Smooth muscle cell (in vitro differentiated cells): ENCODE measurements at regions not wholly inside any gene's neighbourhood (a gene's known extent, or its start where the extent isn't known, plus 50 kb on each side); places are given as distances from the start of the nearest gene placed in this dataset.
"Not testable (repeated sequence)": the region's sequence is repeated elsewhere in the genome, so short reads cannot be mapped to it uniquely, and the experiment has no call there.

Source experiments
- DNase-seq: peaks from one replicate; lab custom pipeline; 2025; ENCODE audit not compliant: unreplicated experiment; lab: John Stamatoyannopoulos, UW
- H2AFZ ChIP-seq: fragments of 200-600 bp; sonication (generic); 2 replicates; pipeline ENCODE4 v1.6.0; 2016; ENCODE audit warnings: antibody characterized with exemption, low read depth, mild to moderate bottlenecking
- H3F3A ChIP-seq: fragments of 200-600 bp; sonication (generic); 2 replicates; pipeline ENCODE4 v1.6.0; 2017; ENCODE audit warnings: antibody characterized with exemption, low read depth
- H3K27ac ChIP-seq: fragments of 200-600 bp; sonication (generic); 2 replicates; pipeline ENCODE4 v1.5.1; 2016; ENCODE audit warnings: low read depth, mild to moderate bottlenecking
- H3K27me3 ChIP-seq: fragments of 200-600 bp; sonication (generic); 2 replicates; pipeline ENCODE4 v1.6.1; 2016; ENCODE audit warnings: low read depth, mild to moderate bottlenecking
- H3K36me3 ChIP-seq: fragments of 200-600 bp; sonication (generic); 2 replicates; pipeline ENCODE4 v1.5.1; 2016; ENCODE audit warnings: low read depth
- H3K4me1 ChIP-seq: fragments of 200-600 bp; sonication (generic); 2 replicates; pipeline ENCODE4 v1.5.1; 2016; ENCODE audit warnings: low read depth
- H3K4me2 ChIP-seq: fragments of 200-600 bp; sonication (generic); 2 replicates; pipeline ENCODE4 v1.6.0; 2016; ENCODE audit warnings: mild to moderate bottlenecking
- H3K4me3 ChIP-seq: fragments of 200-600 bp; sonication (generic); 2 replicates; pipeline ENCODE4 v1.5.1; 2016; ENCODE audit warnings: mild to moderate bottlenecking
- H3K79me2 ChIP-seq: fragments of 200-600 bp; sonication (generic); 2 replicates; pipeline ENCODE4 v1.6.0; 2016; ENCODE audit warnings: low read depth, mild to moderate bottlenecking
- H3K9ac ChIP-seq: fragments of 200-600 bp; sonication (generic); 2 replicates; pipeline ENCODE4 v1.6.0; 2016; ENCODE audit warnings: low read depth
- H3K9me3 ChIP-seq: fragments of 200-600 bp; sonication (generic); replicated peaks from 2 replicates; pipeline ENCODE4 v1.5.1; 2016; ENCODE audit warnings: low read depth
- H4K20me1 ChIP-seq: fragments of 200-600 bp; sonication (generic); 2 replicates; pipeline ENCODE4 v1.6.0; 2016; ENCODE audit warnings: low read depth
- CTCF ChIP-seq: fragments of 200-600 bp; sonication (generic); IDR thresholded peaks from 2 replicates; pipeline ENCODE4 v1.5.1; 2017; ENCODE audit warnings: borderline replicate concordance, mild to moderate bottlenecking, antibody characterized with exemption; ENCODE audit not compliant: insufficient read depth, poor library complexity, severe bottlenecking
- WGBS: methylation state at CpG from one replicate; pipeline ENCODE4 v1.1.7; 2016; ENCODE audit warnings: low lambda C conversion rate; 5-methylcytosine and 5-hydroxymethylcytosine counted together

GRCh38 chr7:136391371-136391770 lies 414.2 kb upstream of the MTPN start:
- Histone ChIP-seq H3K79me2 (no peaks in the 10 kb centered on the region), H3K4me3 (no peak overlapping the region), H3K4me2 (no peak overlapping the region), H3K36me3 (no peaks in the 10 kb centered on the region), H4K20me1 (no peaks in the 10 kb centered on the region), H3K27me3 (no peaks in the 10 kb centered on the region), H3K9me3 (no peaks in the 10 kb centered on the region), H3K4me1 (no peaks in the 10 kb centered on the region), H3F3A (no peaks in the 10 kb centered on the region), H2AFZ (no peak overlapping the region), H3K27ac (no peak overlapping the region), H3K9ac (no peak overlapping the region)
- WGBS: 56% methylated on average over 6 of the region's 6 CpGs
- TF ChIP-seq CTCF: no peak
- DNase-seq: no peak

DNA sequence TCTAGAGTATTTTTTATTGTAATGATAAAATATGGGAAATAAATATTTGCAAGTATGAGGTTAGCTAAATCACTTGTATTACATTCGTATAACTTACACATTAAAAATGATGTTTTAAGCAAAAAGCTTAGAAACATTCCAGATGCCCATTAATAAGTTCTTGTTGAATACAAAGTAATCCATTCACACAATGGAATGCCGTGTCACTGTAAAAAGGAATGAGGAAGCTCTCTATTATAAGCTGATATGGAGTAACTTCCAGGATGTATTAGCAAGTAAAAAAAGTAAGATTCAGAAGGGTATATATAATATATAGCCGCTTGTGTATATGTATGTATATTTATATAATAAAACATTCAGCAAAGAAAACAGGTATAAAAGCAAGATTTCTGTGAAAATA lies 412.8 kb upstream of the MTPN start:
- TF ChIP-seq CTCF: no peak
- no peaks in the 10 kb centered on the region for H3K4me1 ChIP-seq
- no peak overlapping the region for H2AFZ ChIP-seq
- no peaks in the 10 kb centered on the region for H4K20me1 ChIP-seq
- H3K79me2 ChIP-seq: no peaks in the 10 kb centered on the region
- no peak for DNase-seq
- WGBS: 75% methylated on average over 3 of the region's 3 CpGs
- H3F3A ChIP-seq: no peaks in the 10 kb centered on the region
- H3K4me2 ChIP-seq: no peak overlapping the region
- no peaks in the 10 kb centered on the region for H3K36me3 ChIP-seq
- no peak overlapping the region for H3K9ac ChIP-seq
- H3K9me3 ChIP-seq: no peaks in the 10 kb centered on the region
- H3K27ac ChIP-seq: no peak overlapping the region
- no peak overlapping the region for H3K4me3 ChIP-seq
- H3K27me3 ChIP-seq: no peaks in the 10 kb centered on the region

DNA sequence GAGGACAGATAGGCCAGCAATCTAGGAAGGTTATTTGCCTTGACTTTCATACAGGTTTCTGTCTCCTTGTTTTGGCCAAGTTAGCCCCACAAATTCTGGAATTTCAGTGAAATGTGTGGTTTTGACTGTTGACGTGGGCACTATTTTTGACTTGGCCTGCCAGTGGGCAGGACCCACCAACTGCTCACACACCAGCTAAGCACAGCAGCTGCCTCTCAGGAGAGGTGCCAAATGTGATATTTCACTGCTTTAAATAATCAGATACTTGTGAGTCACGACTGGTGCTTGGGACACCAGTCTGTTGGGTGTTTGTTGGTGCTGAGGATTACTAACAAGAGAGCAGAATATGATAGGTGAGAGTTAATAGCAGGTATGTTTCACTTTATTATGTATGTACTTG lies 409.7 kb upstream of the MTPN start:
- Histone ChIP-seq H3K79me2 (no peaks in the 10 kb centered on the region), H4K20me1 (no peaks in the 10 kb centered on the region), H3K27ac (no peak overlapping the region), H3K36me3 (no peaks in the 10 kb centered on the region), H3K4me1 (no peaks in the 10 kb centered on the region), H3K9me3 (no peaks in the 10 kb centered on the region), H3K4me2 (no peak overlapping the region), H2AFZ (no peak overlapping the region), H3K27me3 (no peaks in the 10 kb centered on the region), H3F3A (no peaks in the 10 kb centered on the region), H3K4me3 (no peak overlapping the region), H3K9ac (no peak overlapping the region)
- TF ChIP-seq CTCF: no peak
- WGBS: 75% methylated on average over 2 of the region's 2 CpGs
- no peak for DNase-seq

DNA sequence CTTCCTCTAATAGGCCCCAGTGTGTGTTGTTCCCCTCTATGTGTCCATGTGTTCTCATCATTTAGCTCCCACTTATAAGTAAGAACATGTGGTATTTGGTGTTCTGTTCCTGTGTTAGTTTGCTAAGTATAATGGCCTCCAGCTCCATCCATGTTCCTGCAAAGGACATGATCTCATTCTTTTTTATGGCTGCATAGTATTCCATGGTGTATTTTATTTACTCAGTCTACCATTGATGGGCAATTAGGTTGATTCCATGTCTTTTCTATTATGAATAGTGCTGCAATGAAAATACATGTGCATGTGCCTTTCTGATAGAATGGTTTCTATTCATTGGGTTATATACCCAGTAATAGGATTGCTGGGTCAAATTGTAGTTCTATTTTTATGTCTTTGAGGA lies 394.2 kb upstream of the MTPN start:
- H3F3A ChIP-seq, H3K27me3 ChIP-seq, H3K4me3 ChIP-seq, H3K9me3 ChIP-seq, H2AFZ ChIP-seq, DNase-seq, H3K9ac ChIP-seq, H3K79me2 ChIP-seq, H4K20me1 ChIP-seq, H3K4me2 ChIP-seq, H3K4me1 ChIP-seq, H3K36me3 ChIP-seq, H3K27ac ChIP-seq: not testable (repeated sequence)
